Epithelial cell of esophagus (primary cell): ENCODE measurements at regions not wholly inside any gene's neighbourhood (a gene's known extent, or its start where the extent isn't known, plus 50 kb on each side); places are given as distances from the start of the nearest gene placed in this dataset.
"Not testable (repeated sequence)": the region's sequence is repeated elsewhere in the genome, so short reads cannot be mapped to it uniquely, and the experiment has no call there.

ENCODE experiments used
- DNase-seq: peaks from one replicate; pipeline ENCODE4 v3.0.0; 2010; ENCODE audit warnings: low read depth
- H3K4me3 ChIP-seq: 2 replicates; pipeline ENCODE4 v1.5.1; 2011; ENCODE audit warnings: mild to moderate bottlenecking, low read length, control low read depth
- CTCF ChIP-seq: IDR thresholded peaks from 2 replicates; pipeline ENCODE4 v1.5.1; 2011; ENCODE audit warnings: low read depth, mild to moderate bottlenecking, low read length, control low read depth, inconsistent platforms; ENCODE audit not compliant: insufficient read depth; ENCODE audit errors: missing control alignments

GRCh38 chr2:7646661-7647060 is 729.4 kb downstream of the RNF144A start:
- no peak for DNase-seq
- no peak overlapping the region for H3K4me3 ChIP-seq
- TF ChIP-seq CTCF: no peak

- DNase-seq: no peak
- no peak for TF ChIP-seq CTCF
- H3K4me3 ChIP-seq: no peak overlapping the region
These were observed 731.1 kb downstream of the RNF144A start for GRCh38 chr2:7648221-7648795.

- DNase-seq: no peak
- H3K4me3 ChIP-seq: no peak overlapping the region
- no peak for TF ChIP-seq CTCF
These were observed 732.4 kb downstream of the RNF144A start for GRCh38 chr2:7649461-7650228.

GRCh38 chr2:7653617-7654016 is 736.4 kb downstream of the RNF144A start:
- no peak for TF ChIP-seq CTCF
- no peak for DNase-seq
- no peak overlapping the region for H3K4me3 ChIP-seq

- no peak overlapping the region for H3K4me3 ChIP-seq
- no peak for TF ChIP-seq CTCF
- peak; percentile 6 for DNase-seq
These were observed 738.4 kb downstream of the RNF144A start for GRCh38 chr2:7655629-7656028.

GRCh38 chr2:7657526-7657925 is 740.3 kb downstream of the RNF144A start:
- H3K4me3 ChIP-seq: not testable (repeated sequence)
- DNase-seq: peak; percentile 69

GRCh38 chr2:7658486-7658885 is 741.3 kb downstream of the RNF144A start:
- TF ChIP-seq CTCF: no peak
- no peak overlapping the region for H3K4me3 ChIP-seq
- no peak for DNase-seq
